Prostate gland (tissue), 2 donors: ENCODE measurements at regions not wholly inside any gene's neighbourhood (a gene's known extent, or its start where the extent isn't known, plus 50 kb on each side); places are given as distances from the start of the nearest gene placed in this dataset.

ENCODE experiments used
- POLR2A ChIP-seq: fragments of 450-650 bp; IDR thresholded peaks from one replicate; pipeline ENCODE4 v1.6.1; 2016; ENCODE audit warnings: antibody characterized with exemption, mild to moderate bottlenecking
- POLR2AphosphoS5 ChIP-seq: sonication (generic); formaldehyde crosslinking; IDR thresholded peaks from one replicate; pipeline ENCODE4 v1.6.1; 2017; ENCODE audit warnings: antibody characterized with exemption
- TF ChIP-seq, protein P1 (sequence below), 4 experiments: fragments of 200-600 bp in 2 of 4; fragments of 450-650 bp in 2 of 4; sonication (generic) in 2 of 4; IDR thresholded peaks; 1 replicate in 3 of 4; 2 replicates in 1 of 4; pipeline ENCODE4 v1.5.1; 2016 to 2019; ENCODE audit warnings: antibody characterized with exemption in 4 of 4, mild to moderate bottlenecking in 2 of 4, moderate library complexity in 2 of 4

DNA sequence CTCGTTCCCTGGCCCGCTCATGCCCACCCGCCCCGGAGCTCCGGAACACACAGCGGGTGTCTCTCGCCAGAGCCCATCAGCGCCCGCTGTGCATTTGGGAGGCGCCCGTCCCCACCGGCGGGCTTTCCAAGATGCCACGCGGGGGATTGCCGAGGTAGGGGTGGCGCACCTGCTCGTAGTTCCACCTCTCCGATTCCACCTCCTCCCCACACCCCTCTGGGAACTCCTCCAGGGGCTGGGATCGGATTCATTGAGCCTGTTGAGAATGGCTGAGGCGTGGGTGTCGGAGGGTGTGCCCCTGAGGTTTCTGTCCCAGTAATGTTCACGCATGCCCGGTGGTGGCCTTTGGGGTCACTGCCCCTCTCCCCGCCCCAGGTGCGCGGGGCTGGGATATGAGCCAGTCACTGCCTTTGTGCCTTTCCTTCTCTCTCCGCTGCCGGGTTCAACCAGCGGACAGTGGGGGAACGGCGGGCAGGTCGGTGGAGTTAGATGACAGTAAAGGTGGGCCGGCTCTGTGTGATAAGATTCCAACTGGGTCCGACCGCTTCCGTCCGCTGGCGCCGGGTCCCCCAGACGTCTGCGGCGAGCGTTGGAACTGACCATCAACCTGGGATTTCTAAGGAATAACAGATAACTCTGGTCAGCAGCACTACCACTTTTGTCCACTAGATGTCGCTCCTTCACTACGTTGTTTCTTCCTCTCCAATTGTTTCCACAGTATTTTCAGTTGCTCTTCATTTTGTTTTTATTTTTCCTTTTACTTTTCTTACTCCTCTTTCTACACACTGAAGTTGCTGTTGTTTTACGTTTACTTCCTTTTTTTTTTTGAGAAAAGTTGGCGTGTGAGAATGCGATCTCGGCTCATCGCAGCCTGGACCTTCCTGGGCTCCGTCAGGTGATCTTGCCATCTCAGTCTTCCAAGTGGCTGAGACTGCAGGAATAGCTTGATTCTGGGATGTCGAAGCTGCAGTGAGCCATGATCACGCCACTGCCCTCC lies 178.1 kb upstream of the ALG10B start:
- TF ChIP-seq, protein P1, sequence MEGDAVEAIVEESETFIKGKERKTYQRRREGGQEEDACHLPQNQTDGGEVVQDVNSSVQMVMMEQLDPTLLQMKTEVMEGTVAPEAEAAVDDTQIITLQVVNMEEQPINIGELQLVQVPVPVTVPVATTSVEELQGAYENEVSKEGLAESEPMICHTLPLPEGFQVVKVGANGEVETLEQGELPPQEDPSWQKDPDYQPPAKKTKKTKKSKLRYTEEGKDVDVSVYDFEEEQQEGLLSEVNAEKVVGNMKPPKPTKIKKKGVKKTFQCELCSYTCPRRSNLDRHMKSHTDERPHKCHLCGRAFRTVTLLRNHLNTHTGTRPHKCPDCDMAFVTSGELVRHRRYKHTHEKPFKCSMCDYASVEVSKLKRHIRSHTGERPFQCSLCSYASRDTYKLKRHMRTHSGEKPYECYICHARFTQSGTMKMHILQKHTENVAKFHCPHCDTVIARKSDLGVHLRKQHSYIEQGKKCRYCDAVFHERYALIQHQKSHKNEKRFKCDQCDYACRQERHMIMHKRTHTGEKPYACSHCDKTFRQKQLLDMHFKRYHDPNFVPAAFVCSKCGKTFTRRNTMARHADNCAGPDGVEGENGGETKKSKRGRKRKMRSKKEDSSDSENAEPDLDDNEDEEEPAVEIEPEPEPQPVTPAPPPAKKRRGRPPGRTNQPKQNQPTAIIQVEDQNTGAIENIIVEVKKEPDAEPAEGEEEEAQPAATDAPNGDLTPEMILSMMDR (IDR thresholded peaks at IDR 0.05) = peak; percentile 85 to 96 (median 92)
- TF ChIP-seq POLR2A = no peak
- peak; percentile 15 for TF ChIP-seq POLR2AphosphoS5
